GM12892 (cell line): ENCODE measurements at regions not wholly inside any gene's neighbourhood (a gene's known extent, or its start where the extent isn't known, plus 50 kb on each side); places are given as distances from the start of the nearest gene placed in this dataset.

Source experiments
- POLR2A ChIP-seq: IDR thresholded peaks from 2 replicates; pipeline ENCODE4 v1.6.1; 2011; ENCODE audit warnings: low read depth, low read length, control low read depth
- POLR2AphosphoS5 ChIP-seq: IDR thresholded peaks from 2 replicates; pipeline ENCODE4 v1.6.1; 2011; ENCODE audit warnings: low read depth, low read length, control low read depth
- TAF1 ChIP-seq: IDR thresholded peaks from 2 replicates; pipeline ENCODE4 v1.6.1; 2011; ENCODE audit warnings: low read depth, mild to moderate bottlenecking, control low read depth, low read length, borderline replicate concordance

DNA sequence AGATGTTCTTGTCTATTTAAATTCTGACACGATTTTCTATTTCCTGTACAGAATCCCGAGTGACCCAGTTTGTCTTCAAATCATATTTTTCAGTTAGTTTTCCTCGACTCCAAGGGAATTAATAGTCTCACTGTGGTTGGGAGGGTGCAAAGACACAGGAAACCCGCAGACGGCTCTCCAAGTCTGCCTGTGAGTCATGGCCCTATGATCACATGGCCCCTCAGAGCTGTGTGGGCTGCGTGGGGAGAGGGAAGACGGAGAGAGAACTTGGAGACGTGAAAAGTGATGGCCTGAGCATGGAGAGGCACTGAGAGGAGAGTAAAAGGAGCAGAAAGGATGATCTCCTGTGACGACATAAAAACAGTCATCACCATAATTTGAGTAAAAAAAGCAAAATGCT lies 989.9 kb downstream of the DCDC2C start:
- TF ChIP-seq POLR2AphosphoS5 (no peak), POLR2A (no peak), TAF1 (no peak)
